ENCODE measurements at regions not wholly inside any gene's neighbourhood (a gene's known extent, or its start where the extent isn't known, plus 50 kb on each side); places are given as distances from the start of the nearest gene placed in this dataset.
"Not testable (repeated sequence)": the region's sequence is repeated elsewhere in the genome, so short reads cannot be mapped to it uniquely, and the experiment has no call there.

- no peak for DNase-seq
These were observed 270.5 kb downstream of the MYCN start for GRCh38 chr2:16210841-16211240.

GRCh38 chr2:16209799-16210198 is 269.4 kb downstream of the MYCN start:
- no peak for DNase-seq

- no peak for DNase-seq
These were observed 268.6 kb downstream of the MYCN start for GRCh38 chr2:16208921-16209320.

- no peak for DNase-seq
These were observed 268.0 kb downstream of the MYCN start for GRCh38 chr2:16208241-16208797.

- DNase-seq, result no peak
These were observed 267.3 kb downstream of the MYCN start for GRCh38 chr2:16207611-16208010.

- DNase-seq, result no peak
These were observed 266.8 kb downstream of the MYCN start for GRCh38 chr2:16207151-16207550.

- no peak for DNase-seq
These were observed 266.0 kb downstream of the MYCN start for GRCh38 chr2:16206191-16206944.

GRCh38 chr2:16205631-16206030 is 265.3 kb downstream of the MYCN start:
- no peak for DNase-seq

GRCh38 chr2:16204886-16205620 is 264.7 kb downstream of the MYCN start:
- no peak for DNase-seq

- DNase-seq, result no peak
These were observed 263.9 kb downstream of the MYCN start for GRCh38 chr2:16204251-16204650.

GRCh38 chr2:16203691-16204090 is 263.3 kb downstream of the MYCN start:
- no peak for DNase-seq

GRCh38 chr2:16203069-16203468 is 262.7 kb downstream of the MYCN start:
- DNase-seq, result no peak

- DNase-seq, result no peak
These were observed 262.1 kb downstream of the MYCN start for GRCh38 chr2:16202266-16203020.

GRCh38 chr2:16201848-16202247 is 261.5 kb downstream of the MYCN start:
- no peak for DNase-seq

GRCh38 chr2:16200554-16201193 is 260.3 kb downstream of the MYCN start:
- DNase-seq, result no peak

- no peak for DNase-seq
These were observed 259.7 kb downstream of the MYCN start for GRCh38 chr2:16199882-16200553.

- not testable (repeated sequence) for DNase-seq
These were observed 258.9 kb downstream of the MYCN start for GRCh38 chr2:16199241-16199640.

- no peak for DNase-seq
These were observed 258.0 kb downstream of the MYCN start for GRCh38 chr2:16198166-16198912.

- DNase-seq, result no peak
These were observed 257.3 kb downstream of the MYCN start for GRCh38 chr2:16197504-16198147.

GRCh38 chr2:16196687-16197503 is 256.5 kb downstream of the MYCN start:
- DNase-seq, result no peak

Data from CD4-positive, alpha-beta T cell treated with Interferon gamma for 1 hour (primary cell).